PC-9 (cell line): ENCODE measurements at regions not wholly inside any gene's neighbourhood (a gene's known extent, or its start where the extent isn't known, plus 50 kb on each side); places are given as distances from the start of the nearest gene placed in this dataset.

Source experiments
- CTCF ChIP-seq: fragments of 200-600 bp; sonication (generic); conservative IDR thresholded peaks from 2 replicates; pipeline ENCODE4 v1.6.1; 2017; ENCODE audit warnings: mixed run types, antibody characterized with exemption, mild to moderate bottlenecking, moderate library complexity
- EZH2 ChIP-seq: fragments of 200-600 bp; sonication (generic); IDR thresholded peaks from 2 replicates; pipeline ENCODE4 v1.8.0; 2017; ENCODE audit warnings: antibody characterized with exemption, low read depth

DNA sequence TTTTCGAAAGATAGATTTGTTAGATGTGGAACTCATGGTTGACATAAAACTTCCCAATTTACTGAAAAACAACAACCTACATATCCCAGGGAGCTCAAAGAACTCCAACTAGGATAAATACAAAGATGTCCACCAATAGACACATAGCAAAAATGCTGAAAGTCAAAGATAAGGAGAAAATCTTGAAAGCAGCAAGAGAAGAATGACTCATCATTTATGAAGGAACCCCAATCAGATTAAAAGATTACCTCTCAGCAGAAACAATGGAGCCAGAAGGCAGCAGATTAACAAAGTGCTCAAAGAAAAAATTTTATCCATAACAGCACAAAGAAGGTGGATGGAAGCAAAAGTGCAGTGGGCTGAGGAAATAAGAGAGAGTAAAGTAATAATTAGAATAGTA is 908.6 kb downstream of the SORCS3 start:
- TF ChIP-seq EZH2: no peak
- no peak for TF ChIP-seq CTCF
